ENCODE measurements at regions not wholly inside any gene's neighbourhood (a gene's known extent, or its start where the extent isn't known, plus 50 kb on each side); places are given as distances from the start of the nearest gene placed in this dataset.

GRCh38 chr5:29040404-29040803 lies 2002.0 kb upstream of the CDH9 start:
- DNase-seq (ENCODE audit: low spot score): no peak
- no peak for TF ChIP-seq CTCF (IDR thresholded peaks at IDR 0.05)
- ATAC-seq (ENCODE audit: low FRiP score): no peak

DNA sequence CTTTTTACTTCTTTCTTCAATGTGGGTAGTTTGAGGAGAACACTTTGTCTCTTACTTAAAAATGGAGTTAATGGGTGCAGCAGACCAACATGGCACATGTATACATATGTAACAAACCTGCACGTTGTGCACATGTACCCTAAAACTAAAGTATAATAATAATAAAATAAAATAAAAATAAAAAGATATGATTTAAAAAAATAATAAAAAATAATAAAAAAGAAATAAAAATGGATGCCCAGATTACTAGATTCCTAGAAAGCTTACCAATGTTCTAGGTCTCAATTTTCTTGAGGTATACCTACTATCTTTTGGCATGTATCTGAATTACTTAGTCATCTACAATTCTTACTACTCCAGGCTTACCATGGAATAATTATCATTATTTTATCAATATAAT lies 2001.6 kb upstream of the CDH9 start:
- ATAC-seq (ENCODE audit: low FRiP score): no peak
- DNase-seq (ENCODE audit: low spot score): no peak
- TF ChIP-seq CTCF (IDR thresholded peaks at IDR 0.05): no peak

- TF ChIP-seq CTCF (IDR thresholded peaks at IDR 0.05): no peak
- ATAC-seq (ENCODE audit: low FRiP score) (no peak), DNase-seq (ENCODE audit: low spot score) (no peak)
Observed at GRCh38 chr5:29037716-29038115, 1999.3 kb upstream of the CDH9 start.

- TF ChIP-seq CTCF (IDR thresholded peaks at IDR 0.05): no peak
- ATAC-seq (ENCODE audit: low FRiP score): no peak
- DNase-seq (ENCODE audit: low spot score): no peak
Observed at GRCh38 chr5:29024052-29024451, 1985.7 kb upstream of the CDH9 start.

DNA sequence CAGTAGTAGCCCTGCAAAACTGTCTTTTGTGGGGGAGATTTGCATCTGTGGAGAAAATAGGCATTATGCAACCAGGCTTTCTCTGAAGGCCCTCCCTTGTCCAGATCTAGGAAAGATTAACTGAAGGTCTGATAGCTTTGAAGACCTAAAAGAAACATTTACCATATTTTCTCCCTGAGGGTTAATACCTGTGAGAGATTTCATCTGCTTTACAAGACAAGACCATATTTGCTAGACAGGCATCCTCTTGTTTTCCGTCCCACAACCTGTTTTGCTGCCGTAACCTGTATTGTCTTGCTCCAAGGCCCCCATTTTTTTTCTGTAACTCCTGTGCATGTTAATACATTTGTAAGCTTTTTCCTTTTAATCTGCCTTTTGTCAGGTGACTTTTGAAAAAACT lies 1985.2 kb upstream of the CDH9 start:
- TF ChIP-seq CTCF (IDR thresholded peaks at IDR 0.05): no peak
- no peak for DNase-seq (ENCODE audit: low spot score)

GRCh38 chr5:29017501-29017900 lies 1979.1 kb upstream of the CDH9 start:
- TF ChIP-seq CTCF (IDR thresholded peaks at IDR 0.05): no peak
- ATAC-seq (ENCODE audit: low FRiP score) (no peak), DNase-seq (ENCODE audit: low spot score) (no peak)

More for the DNA sequence above, 1985.2 kb upstream of the CDH9 start:
- no peak for ATAC-seq (ENCODE audit: low FRiP score)

DNA sequence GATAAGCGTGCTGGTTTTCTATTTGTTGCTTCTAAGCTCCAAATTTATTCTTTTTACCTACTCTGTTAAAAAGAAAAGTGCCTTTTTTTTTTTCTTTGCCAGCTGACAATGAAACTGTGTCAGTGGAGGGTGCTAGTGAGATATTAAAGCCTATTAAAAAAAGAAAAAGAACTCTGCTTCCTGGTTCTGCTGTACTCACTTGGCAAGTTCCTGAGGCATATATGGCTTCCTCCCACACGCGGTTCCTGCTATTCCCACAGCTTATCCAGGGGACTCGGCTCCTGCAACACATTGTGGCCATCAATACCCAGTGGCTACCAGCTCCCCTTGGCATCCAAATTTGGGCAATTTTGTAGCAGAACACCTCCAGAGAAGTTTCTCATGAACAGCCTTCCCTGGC lies 1977.7 kb upstream of the CDH9 start:
- TF ChIP-seq CTCF (IDR thresholded peaks at IDR 0.05): no peak
- no peak for DNase-seq (ENCODE audit: low spot score)
- ATAC-seq (ENCODE audit: low FRiP score): no peak
